Peyer's patch (tissue), 4 donors: ENCODE measurements at regions not wholly inside any gene's neighbourhood (a gene's known extent, or its start where the extent isn't known, plus 50 kb on each side); places are given as distances from the start of the nearest gene placed in this dataset.

Experiments used
- POLR2A ChIP-seq, 2 donors: fragments of 450-650 bp; IDR thresholded peaks; one replicate each; pipeline ENCODE4 v1.5.1; 2017; ENCODE audit warnings: antibody characterized with exemption in 2 of 2, mild to moderate bottlenecking in 2 of 2, moderate library complexity in 2 of 2
- TF ChIP-seq, protein P1 (sequence below), 6 experiments: fragments of 450-650 bp in 4 of 6; fragments of 200-600 bp in 2 of 6; sonication (generic) in 1 of 6; IDR thresholded peaks; one replicate each; pipeline ENCODE4 v1.5.1; 2017 to 2019; ENCODE audit warnings: antibody characterized with exemption in 6 of 6, mild to moderate bottlenecking in 3 of 6, moderate library complexity in 1 of 6

DNA sequence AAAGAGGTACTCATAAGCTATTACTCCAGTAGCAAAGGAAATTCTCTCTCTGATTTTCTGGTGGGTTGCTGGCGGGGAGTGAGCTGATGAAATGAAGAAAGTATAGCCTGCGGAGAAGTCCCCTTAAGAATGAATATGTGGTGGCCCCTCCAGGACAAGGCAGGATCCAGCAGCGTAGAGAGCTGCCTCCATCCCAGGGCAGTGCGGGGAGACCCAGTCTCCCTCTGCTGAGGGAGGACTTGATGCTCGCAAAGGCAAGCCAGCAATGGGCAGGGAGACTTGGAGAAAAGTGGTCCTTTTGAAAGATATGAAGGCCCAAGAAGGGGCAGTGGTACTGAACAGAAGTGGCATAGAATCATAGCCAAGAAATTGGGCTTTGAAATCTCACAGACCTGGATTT lies 106.0 kb upstream of the SLC44A3 start:
- TF ChIP-seq, protein P1, sequence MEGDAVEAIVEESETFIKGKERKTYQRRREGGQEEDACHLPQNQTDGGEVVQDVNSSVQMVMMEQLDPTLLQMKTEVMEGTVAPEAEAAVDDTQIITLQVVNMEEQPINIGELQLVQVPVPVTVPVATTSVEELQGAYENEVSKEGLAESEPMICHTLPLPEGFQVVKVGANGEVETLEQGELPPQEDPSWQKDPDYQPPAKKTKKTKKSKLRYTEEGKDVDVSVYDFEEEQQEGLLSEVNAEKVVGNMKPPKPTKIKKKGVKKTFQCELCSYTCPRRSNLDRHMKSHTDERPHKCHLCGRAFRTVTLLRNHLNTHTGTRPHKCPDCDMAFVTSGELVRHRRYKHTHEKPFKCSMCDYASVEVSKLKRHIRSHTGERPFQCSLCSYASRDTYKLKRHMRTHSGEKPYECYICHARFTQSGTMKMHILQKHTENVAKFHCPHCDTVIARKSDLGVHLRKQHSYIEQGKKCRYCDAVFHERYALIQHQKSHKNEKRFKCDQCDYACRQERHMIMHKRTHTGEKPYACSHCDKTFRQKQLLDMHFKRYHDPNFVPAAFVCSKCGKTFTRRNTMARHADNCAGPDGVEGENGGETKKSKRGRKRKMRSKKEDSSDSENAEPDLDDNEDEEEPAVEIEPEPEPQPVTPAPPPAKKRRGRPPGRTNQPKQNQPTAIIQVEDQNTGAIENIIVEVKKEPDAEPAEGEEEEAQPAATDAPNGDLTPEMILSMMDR (IDR thresholded peaks at IDR 0.05), result no peak
- TF ChIP-seq POLR2A (IDR thresholded peaks at IDR 0.05), result no peak
